HepG2 (cell line): ENCODE measurements at regions not wholly inside any gene's neighbourhood (a gene's known extent, or its start where the extent isn't known, plus 50 kb on each side); places are given as distances from the start of the nearest gene placed in this dataset.

Source experiments
- ATAC-seq: fragments of 200-7000 bp; cut with Tn5 transposase; 3 replicates; pipeline ENCODE4 v1.9.1; 2020; ENCODE audit warnings: mild to moderate bottlenecking, moderate library complexity
- BruUV-seq: library from RNA; stranded (reverse); fragments of 400-500 nt; replicated peaks from 2 replicates; lab custom pipeline; 2021; lab: Mats Ljungman, UMichigan
- CTCF ChIA-PET: fragments of 300-600 bp; formaldehyde crosslinking; extraction: SDS; loops from one replicate; lab custom pipeline; 2021; ENCODE audit warnings: low total read pairs, inconsistent platforms, low intra/inter-chr PET ratio; lab: Yijun Ruan, JAX
- POLR2A ChIA-PET: fragments of 350-600 bp; sonication (Branson Sonifier 250); formaldehyde crosslinking; loops from one replicate; lab custom pipeline; 2020; ENCODE audit warnings: antibody characterized with exemption, inconsistent platforms; lab: Yijun Ruan, JAX
- DNase-seq: peaks from one replicate; pipeline ENCODE4 v3.0.0-alpha.2; 2015; ENCODE audit warnings: low spot score
- FAIRE-seq: peaks from 3 replicates; lab custom pipeline; 2011; peaks lifted over from hg19 to GRCh38; lab: Jason Lieb, UNC
- H2AFZ ChIP-seq: one replicate; pipeline ENCODE4 v1.6.1; 2011; ENCODE audit warnings: low read length, inconsistent platforms
- H3K27ac ChIP-seq: fragments of 300-600 bp; 3 replicates; pipeline ENCODE4 v1.8.0; 2011; ENCODE audit warnings: mixed run types, mild to moderate bottlenecking, mixed read lengths, low read length, inconsistent platforms; ENCODE audit not compliant: insufficient read depth; ENCODE audit errors: extremely low read length
- H3K27me3 ChIP-seq, 2 experiments: fragments of 200-600 bp in 1 of 2; 2 replicates in 1 of 2; 3 replicates in 1 of 2; pipeline versions ENCODE4 v1.6.0 to v1.8.0; 2011; ENCODE audit warnings: low read length in 2 of 2, mild to moderate bottlenecking in 2 of 2, moderate library complexity in 2 of 2, inconsistent platforms in 1 of 2; ENCODE audit not compliant: insufficient read depth in 2 of 2, control insufficient read depth in 1 of 2
- H3K36me3 ChIP-seq, 2 experiments: fragments of 200-600 bp in 1 of 2; replicated peaks in 1 of 2; 2 replicates in 1 of 2; 3 replicates in 1 of 2; pipeline versions ENCODE4 v1.5.1 to v1.8.0; 2011; ENCODE audit warnings: low read length in 2 of 2, inconsistent platforms in 1 of 2; ENCODE audit not compliant: insufficient read depth in 2 of 2, control insufficient read depth in 1 of 2
- H3K4me1 ChIP-seq: 2 replicates; pipeline ENCODE4 v1.5.1; 2012; ENCODE audit warnings: low read length, inconsistent platforms; ENCODE audit not compliant: insufficient read depth
- H3K4me2 ChIP-seq: 2 replicates; pipeline ENCODE4 v1.6.0; 2011; ENCODE audit warnings: low read depth, low read length, inconsistent platforms
- H3K4me3 ChIP-seq, 3 experiments: fragments of 200-600 bp in 1 of 3; sonication (generic), shearing (Covaris generic) in 1 of 3; replicated peaks in 1 of 3; 2 replicates each; pipeline ENCODE4 v1.5.1; 2011 to 2016; ENCODE audit warnings: low read length in 3 of 3, inconsistent platforms in 2 of 3, low read depth in 2 of 3, mild to moderate bottlenecking in 2 of 3, control low read depth in 1 of 3, mixed read lengths in 1 of 3; ENCODE audit not compliant: insufficient read depth in 1 of 3
- H3K79me2 ChIP-seq: one replicate; pipeline ENCODE4 v1.6.1; 2011; ENCODE audit warnings: low read length, inconsistent platforms; ENCODE audit not compliant: insufficient read depth
- H3K9ac ChIP-seq: 2 replicates; pipeline ENCODE4 v1.6.0; 2011; ENCODE audit warnings: mild to moderate bottlenecking, low read depth, low read length, inconsistent platforms; ENCODE audit not compliant: insufficient read depth
- H3K9me3 ChIP-seq: 2 replicates; pipeline ENCODE4 v1.5.1; 2012; ENCODE audit warnings: mild to moderate bottlenecking, low read length
- H4K20me1 ChIP-seq: 2 replicates; pipeline ENCODE4 v1.6.0; 2011; ENCODE audit warnings: inconsistent platforms, mild to moderate bottlenecking, low read length, moderate library complexity; ENCODE audit not compliant: insufficient read depth
- CBX5 ChIP-seq: sonication (generic); formaldehyde crosslinking; IDR thresholded peaks from 2 replicates; pipeline ENCODE4 v1.4.0; 2020; ENCODE audit warnings: missing genetic modification reagents, borderline replicate concordance
- GLMP ChIP-seq: sonication (generic); formaldehyde crosslinking; IDR thresholded peaks from 2 replicates; pipeline ENCODE4 v1.9.0; 2021; ENCODE audit warnings: missing genetic modification reagents, mild to moderate bottlenecking, borderline replicate concordance
- KLF15 ChIP-seq: sonication (generic); formaldehyde crosslinking; IDR thresholded peaks from 2 replicates; pipeline ENCODE4 v1.8.1; 2023; ENCODE audit warnings: borderline replicate concordance, mild to moderate bottlenecking, inconsistent platforms, missing genetic modification reagents, mixed read lengths
- MXI1 ChIP-seq: IDR thresholded peaks from 3 replicates; pipeline ENCODE4 v1.6.1; 2012; ENCODE audit warnings: low read depth, low read length, inconsistent platforms, borderline replicate concordance
- RXRA ChIP-seq: sonication (generic); formaldehyde crosslinking; IDR thresholded peaks from 2 replicates; pipeline ENCODE4 v1.5.1; 2020; ENCODE audit warnings: missing genetic modification reagents
- SSRP1 ChIP-seq: IDR thresholded peaks from 2 replicates; pipeline ENCODE4 v1.6.1; 2016; ENCODE audit warnings: control low read depth
- STAT5B ChIP-seq: sonication (generic); formaldehyde crosslinking; IDR thresholded peaks from 2 replicates; pipeline ENCODE4 v1.4.0; 2020; ENCODE audit warnings: missing genetic modification reagents
- THRA ChIP-seq: sonication (generic); formaldehyde crosslinking; IDR thresholded peaks from 2 replicates; pipeline ENCODE4 v1.4.0; 2020; ENCODE audit warnings: missing genetic modification reagents, borderline replicate concordance
- UBTF ChIP-seq: sonication (generic); formaldehyde crosslinking; IDR thresholded peaks from 2 replicates; pipeline ENCODE4 v1.4.0; 2020; ENCODE audit warnings: mild to moderate bottlenecking, missing genetic modification reagents
- ZNF143 ChIP-seq: sonication (generic); formaldehyde crosslinking; IDR thresholded peaks from 2 replicates; pipeline ENCODE4 v1.4.0; 2020; ENCODE audit warnings: missing genetic modification reagents
- ZNF333 ChIP-seq: sonication (generic); formaldehyde crosslinking; IDR thresholded peaks from 2 replicates; pipeline ENCODE4 v1.4.0; 2020; ENCODE audit warnings: mild to moderate bottlenecking, missing genetic modification reagents, borderline replicate concordance
- ZNF605 ChIP-seq: sonication (generic); formaldehyde crosslinking; IDR thresholded peaks from 2 replicates; pipeline ENCODE4 v1.8.0; 2022; ENCODE audit warnings: mild to moderate bottlenecking, missing genetic modification reagents
- ZNF709 ChIP-seq: sonication (generic); formaldehyde crosslinking; IDR thresholded peaks from 2 replicates; pipeline ENCODE4 v1.5.0; 2020; ENCODE audit warnings: mild to moderate bottlenecking, missing genetic modification reagents
- WGBS: methylation state at CpG from one replicate; pipeline ENCODE4 v1.1.6; 2017; ENCODE audit warnings: low lambda C conversion rate; 5-methylcytosine and 5-hydroxymethylcytosine counted together
- in situ Hi-C: cut with HindIII; loops from 2 replicates; pipeline ENCODE4 v1.10.0; 2017; ENCODE audit warnings: low pct_unique_long_range_greater_than_20kb; ENCODE audit not compliant: extremely low pct_ligation_motif_present
- intact Hi-C: fragments of 100-400 bp; cut with micrococcal nuclease; formaldehyde crosslinking; loops from one replicate; pipeline ENCODE4 v1.10.0; 2022; ENCODE audit not compliant: unreplicated experiment

- no peaks in the 10 kb centered on the region for H3K27me3 ChIP-seq
- POLR2A ChIA-PET, result no interaction called here
- CTCF ChIA-PET, result no interaction called here
- no peak overlapping the region for H3K4me2 ChIP-seq
- no peak for DNase-seq
- intact Hi-C loops, result no loop called here
- no peak overlapping the region for H3K9ac ChIP-seq
- no peak overlapping the region for H2AFZ ChIP-seq
- no peak for FAIRE-seq
- TF ChIP-seq SSRP1 (CRISPR knock-in tag) (no peak), ZNF605 (no peak), MXI1 (no peak), ZNF709 (CRISPR knock-in tag) (no peak), THRA (CRISPR knock-in tag) (no peak), ZNF333 (CRISPR knock-in tag) (no peak)
- TF ChIP-seq, all 625 proteins: peak for 0
- Histone ChIP-seq H4K20me1 (no peaks in the 10 kb centered on the region), H3K79me2 (no peaks in the 10 kb centered on the region), H3K4me1 (no peaks in the 10 kb centered on the region), H3K9me3 (no peaks in the 10 kb centered on the region), H3K4me3 (no peak overlapping the region), H3K27ac (no peak overlapping the region), H3K36me3 (no peaks in the 10 kb centered on the region)
- WGBS, result 0% methylated on average over 2 of the region's 2 CpGs
- no peak for ATAC-seq
- BruUV-seq, result no TSS peak
- in situ Hi-C loops, result no loop called here
These were observed 500.6 kb upstream of the RPS6KA3 start for GRCh38 chrX:20767346-20767745.

- CTCF ChIA-PET, result no interaction called here
- no TSS peak for BruUV-seq
- no peaks in the 10 kb centered on the region for H3K9me3 ChIP-seq
- ATAC-seq, result no peak
- no peaks in the 10 kb centered on the region for H4K20me1 ChIP-seq
- H3K9ac ChIP-seq, result no peak overlapping the region
- WGBS, result no CpG with 5 or more reads among the region's 1 CpG
- H3K4me2 ChIP-seq, result no peak overlapping the region
- in situ Hi-C loops (no loop called here), intact Hi-C loops (no loop called here)
- H3K27me3 ChIP-seq, result no peaks in the 10 kb centered on the region
- POLR2A ChIA-PET, result no interaction called here
- H2AFZ ChIP-seq, result no peak overlapping the region
- H3K4me1 ChIP-seq, result no peaks in the 10 kb centered on the region
- FAIRE-seq, result no peak
- H3K36me3 ChIP-seq, result no peaks in the 10 kb centered on the region
- no peaks in the 10 kb centered on the region for H3K79me2 ChIP-seq
- DNase-seq, result no peak
- H3K4me3 ChIP-seq, result no peak overlapping the region
- H3K27ac ChIP-seq, result no peak overlapping the region
- no peak for TF ChIP-seq KLF15 (CRISPR knock-in tag)
- TF ChIP-seq ZNF143 (CRISPR knock-in tag), result no peak
- TF ChIP-seq RXRA (CRISPR knock-in tag), result no peak
- TF ChIP-seq STAT5B (CRISPR knock-in tag), result no peak
- TF ChIP-seq GLMP (CRISPR knock-in tag), result no peak
- no peak for TF ChIP-seq UBTF
- no peak for TF ChIP-seq CBX5 (CRISPR knock-in tag)
These were observed 489.9 kb upstream of the RPS6KA3 start for GRCh38 chrX:20756585-20756984.
